ENCODE measurements at regions not wholly inside any gene's neighbourhood (a gene's known extent, or its start where the extent isn't known, plus 50 kb on each side); places are given as distances from the start of the nearest gene placed in this dataset.

GRCh38 chr22:47283616-47284270 is 521.3 kb downstream of the TBC1D22A start:
- peaks cover 2% of the 10 kb centered on the region for H3K27me3 Mint-ChIP-seq (ENCODE audit: low read depth)
- CTCF ChIA-PET = no interaction called here
- no peaks in the 10 kb centered on the region for H3K4me1 Mint-ChIP-seq (ENCODE audit: low read depth)
- H3K36me3 Mint-ChIP-seq (ENCODE audit: low read depth) = no peaks in the 10 kb centered on the region
- no peak overlapping the region for H3K4me3 Mint-ChIP-seq
- DNase-seq = no peak
- intact Hi-C loops (cut with micrococcal nuclease) = no loop called here
- no peak overlapping the region for H3K27ac Mint-ChIP-seq
- no peaks in the 10 kb centered on the region for H3K9me3 Mint-ChIP-seq

- Mint-ChIP-seq H3K27me3 (ENCODE audit: low read depth) (peaks cover 2% of the 10 kb centered on the region), H3K36me3 (ENCODE audit: low read depth) (no peaks in the 10 kb centered on the region), H3K4me3 (no peak overlapping the region), H3K4me1 (ENCODE audit: low read depth) (no peaks in the 10 kb centered on the region), H3K9me3 (no peaks in the 10 kb centered on the region), H3K27ac (no peak overlapping the region)
- CTCF ChIA-PET = no interaction called here
- DNase-seq = no peak
- intact Hi-C loops (cut with micrococcal nuclease) = no loop called here
Observed at GRCh38 chr22:47282851-47283250, 520.4 kb downstream of the TBC1D22A start.

- no peak for DNase-seq
Observed at GRCh38 chr22:47282366-47282765, 519.9 kb downstream of the TBC1D22A start.

DNA sequence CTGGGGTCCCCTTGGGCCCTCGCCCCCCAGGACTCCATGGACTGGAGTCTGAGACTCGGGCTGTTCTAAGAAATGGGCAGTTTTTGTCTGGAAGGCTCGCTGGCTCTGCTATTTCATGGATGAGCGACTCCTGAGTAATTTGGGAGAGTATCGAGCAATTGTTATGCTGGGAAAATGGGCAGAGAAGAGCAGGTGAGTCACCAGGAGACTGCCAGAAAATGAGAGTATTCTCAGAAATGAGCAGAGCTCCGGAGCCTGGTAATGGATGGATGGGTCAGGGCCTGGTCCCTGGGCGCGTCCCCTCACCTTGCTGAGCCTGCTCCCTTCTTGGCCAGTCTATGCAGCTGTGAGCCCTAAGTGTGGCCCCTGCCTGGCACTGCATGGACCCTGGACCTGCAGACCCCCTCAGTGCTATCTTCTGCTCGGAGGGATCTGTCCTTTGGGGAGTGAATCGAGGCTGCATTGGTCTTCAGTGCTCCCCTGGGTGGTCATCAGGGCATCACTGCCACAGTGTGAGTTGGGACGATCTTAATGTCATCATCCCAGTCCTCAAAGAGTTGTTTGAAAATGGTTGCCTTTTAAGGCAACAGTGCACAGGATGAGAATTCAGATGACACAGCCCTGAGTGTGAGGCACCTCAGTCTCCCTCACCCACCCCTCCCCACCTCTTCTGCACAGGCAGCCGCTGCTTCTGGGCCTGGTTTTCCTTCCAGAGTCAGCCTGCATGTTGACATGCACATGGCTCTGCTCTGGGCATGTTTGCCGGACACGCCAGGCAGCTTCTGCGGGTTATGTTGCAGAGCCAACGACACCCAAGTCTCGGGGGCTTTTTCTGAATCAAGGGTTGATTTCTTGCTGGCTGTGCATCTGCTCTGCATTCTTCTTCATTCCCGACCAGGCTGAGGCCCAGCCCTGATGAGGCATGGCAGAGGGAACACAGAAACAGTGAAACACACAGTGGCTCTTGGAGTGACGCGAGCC is 519.0 kb downstream of the TBC1D22A start:
- H3K27me3 Mint-ChIP-seq (ENCODE audit: low read depth) = peaks cover 2% of the 10 kb centered on the region
- no peaks in the 10 kb centered on the region for H3K36me3 Mint-ChIP-seq (ENCODE audit: low read depth)
- H3K4me3 Mint-ChIP-seq = no peak overlapping the region
- H3K27ac Mint-ChIP-seq = no peak overlapping the region
- intact Hi-C loops (cut with micrococcal nuclease) = no loop called here
- CTCF ChIA-PET = no interaction called here
- H3K9me3 Mint-ChIP-seq = no peaks in the 10 kb centered on the region
- H3K4me1 Mint-ChIP-seq (ENCODE audit: low read depth) = no peaks in the 10 kb centered on the region
- no peak for DNase-seq

More at GRCh38 chr22:47282366-47282765, 519.9 kb downstream of the TBC1D22A start:
- intact Hi-C loops (cut with micrococcal nuclease) = no loop called here
- Mint-ChIP-seq H3K9me3 (no peaks in the 10 kb centered on the region), H3K4me1 (ENCODE audit: low read depth) (no peaks in the 10 kb centered on the region), H3K4me3 (no peak overlapping the region), H3K27me3 (ENCODE audit: low read depth) (peaks cover 2% of the 10 kb centered on the region), H3K36me3 (ENCODE audit: low read depth) (no peaks in the 10 kb centered on the region), H3K27ac (no peak overlapping the region)
- CTCF ChIA-PET = no interaction called here

DNA sequence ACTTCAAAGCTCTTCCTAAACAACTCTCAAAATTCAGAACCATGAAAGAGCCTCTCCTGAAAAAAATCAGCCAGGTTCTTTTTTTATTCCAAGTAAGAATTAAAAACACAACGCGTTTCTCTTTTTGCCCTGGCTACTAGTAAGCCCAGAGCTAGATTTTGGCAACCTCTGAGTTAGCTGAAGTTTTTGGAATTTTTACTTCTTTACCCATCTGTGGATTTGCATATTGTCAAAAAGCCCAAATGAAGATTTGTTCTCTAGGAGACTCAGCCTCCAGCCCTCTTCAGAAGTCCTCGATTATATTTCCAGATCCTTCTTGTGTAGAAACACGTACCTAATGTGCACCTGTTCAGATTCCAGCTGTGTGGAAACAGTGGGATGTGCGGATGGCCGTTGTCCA is 517.9 kb downstream of the TBC1D22A start:
- H3K27ac Mint-ChIP-seq = no peak overlapping the region
- H3K36me3 Mint-ChIP-seq (ENCODE audit: low read depth) = no peaks in the 10 kb centered on the region
- H3K4me3 Mint-ChIP-seq = no peak overlapping the region
- no peaks in the 10 kb centered on the region for H3K27me3 Mint-ChIP-seq (ENCODE audit: low read depth)
- CTCF ChIA-PET = no interaction called here
- H3K9me3 Mint-ChIP-seq = no peaks in the 10 kb centered on the region
- no peak for DNase-seq
- H3K4me1 Mint-ChIP-seq (ENCODE audit: low read depth) = no peaks in the 10 kb centered on the region
- intact Hi-C loops (cut with micrococcal nuclease) = no loop called here

DNA sequence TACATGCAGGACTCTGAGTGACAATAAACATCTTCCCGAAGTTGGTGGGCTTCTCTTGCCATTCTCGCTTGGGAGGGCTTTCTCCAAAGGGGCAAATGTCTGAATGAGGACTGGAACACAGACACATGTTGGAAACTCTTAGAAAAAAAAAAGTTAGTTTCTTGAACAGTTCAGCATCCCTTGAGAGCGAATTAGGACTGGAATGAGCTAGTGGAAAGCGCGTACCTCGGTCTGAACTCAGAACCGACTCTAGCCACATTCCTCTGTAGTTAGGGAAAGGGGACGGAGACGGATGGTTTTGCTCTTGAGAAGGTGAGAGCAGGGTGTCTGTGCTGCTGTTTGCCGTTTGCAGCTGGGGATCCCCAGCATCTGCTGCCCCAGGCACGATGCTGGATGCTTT is 517.3 kb downstream of the TBC1D22A start:
- intact Hi-C loops (cut with micrococcal nuclease) = no loop called here
- CTCF ChIA-PET = no interaction called here
- H3K4me3 Mint-ChIP-seq = no peak overlapping the region
- H3K9me3 Mint-ChIP-seq = no peaks in the 10 kb centered on the region
- H3K27me3 Mint-ChIP-seq (ENCODE audit: low read depth) = no peaks in the 10 kb centered on the region
- H3K4me1 Mint-ChIP-seq (ENCODE audit: low read depth) = no peaks in the 10 kb centered on the region
- DNase-seq = no peak
- H3K36me3 Mint-ChIP-seq (ENCODE audit: low read depth) = no peaks in the 10 kb centered on the region
- no peak overlapping the region for H3K27ac Mint-ChIP-seq

- intact Hi-C loops (cut with micrococcal nuclease) = no loop called here
- no peaks in the 10 kb centered on the region for H3K9me3 Mint-ChIP-seq
- CTCF ChIA-PET = no interaction called here
- H3K4me1 Mint-ChIP-seq (ENCODE audit: low read depth) = no peaks in the 10 kb centered on the region
- DNase-seq = no peak
- no peaks in the 10 kb centered on the region for H3K36me3 Mint-ChIP-seq (ENCODE audit: low read depth)
- no peak overlapping the region for H3K4me3 Mint-ChIP-seq
- no peak overlapping the region for H3K27ac Mint-ChIP-seq
- H3K27me3 Mint-ChIP-seq (ENCODE audit: low read depth) = no peaks in the 10 kb centered on the region
Observed at GRCh38 chr22:47279337-47279736, 516.9 kb downstream of the TBC1D22A start.

GRCh38 chr22:47278655-47279054 is 516.2 kb downstream of the TBC1D22A start:
- intact Hi-C loops (cut with micrococcal nuclease) = no loop called here
- CTCF ChIA-PET = no interaction called here
- DNase-seq = no peak
- H3K27ac Mint-ChIP-seq = no peak overlapping the region
- no peaks in the 10 kb centered on the region for H3K36me3 Mint-ChIP-seq (ENCODE audit: low read depth)
- H3K4me3 Mint-ChIP-seq = no peak overlapping the region
- H3K27me3 Mint-ChIP-seq (ENCODE audit: low read depth) = no peaks in the 10 kb centered on the region
- no peaks in the 10 kb centered on the region for H3K9me3 Mint-ChIP-seq
- H3K4me1 Mint-ChIP-seq (ENCODE audit: low read depth) = no peaks in the 10 kb centered on the region

- no peak overlapping the region for H3K4me3 Mint-ChIP-seq
Observed at GRCh38 chr22:47277531-47277930, 515.1 kb downstream of the TBC1D22A start.

DNA sequence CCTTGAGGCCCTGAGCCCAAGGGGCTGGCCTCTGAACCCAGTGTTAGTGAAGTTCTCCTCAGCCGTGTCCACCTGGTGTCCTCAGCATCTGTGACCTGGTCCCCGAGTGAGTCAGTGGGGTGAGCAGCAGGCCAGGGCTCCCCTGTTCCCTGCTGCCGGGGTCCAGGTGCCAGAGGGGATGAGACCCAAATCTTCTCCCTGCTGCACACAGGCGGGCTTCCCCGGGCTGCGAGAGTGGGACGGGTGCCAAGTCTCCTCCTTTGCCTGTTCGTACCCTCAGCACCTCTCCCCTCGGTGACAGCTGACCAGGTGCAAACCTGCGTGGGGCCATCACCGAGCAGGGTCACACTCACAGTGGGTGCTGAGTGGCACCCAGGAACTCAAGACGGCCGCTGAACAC is 514.5 kb downstream of the TBC1D22A start:
- CTCF ChIA-PET = no interaction called here
- Mint-ChIP-seq H3K27me3 (ENCODE audit: low read depth) (no peaks in the 10 kb centered on the region), H3K9me3 (no peaks in the 10 kb centered on the region), H3K36me3 (ENCODE audit: low read depth) (no peaks in the 10 kb centered on the region), H3K4me1 (ENCODE audit: low read depth) (no peaks in the 10 kb centered on the region), H3K4me3 (no peak overlapping the region), H3K27ac (no peak overlapping the region)
- intact Hi-C loops (cut with micrococcal nuclease) = no loop called here
- no peak for DNase-seq

More at GRCh38 chr22:47277531-47277930, 515.1 kb downstream of the TBC1D22A start:
- H3K36me3 Mint-ChIP-seq (ENCODE audit: low read depth) = no peaks in the 10 kb centered on the region
- H3K27me3 Mint-ChIP-seq (ENCODE audit: low read depth) = no peaks in the 10 kb centered on the region
- CTCF ChIA-PET = interaction anchor here (0.6 kb wide), 1 partner anchor 452 kb away, joined by 3 read pairs; no protein-coding TSS in a partner anchor
- H3K4me1 Mint-ChIP-seq (ENCODE audit: low read depth) = no peaks in the 10 kb centered on the region
- no peak for DNase-seq
- H3K27ac Mint-ChIP-seq = no peak overlapping the region
- intact Hi-C loops (cut with micrococcal nuclease) = no loop called here
- H3K9me3 Mint-ChIP-seq = no peaks in the 10 kb centered on the region

GRCh38 chr22:47276450-47276820 is 514.0 kb downstream of the TBC1D22A start:
- CTCF ChIA-PET = no interaction called here
- H3K27ac Mint-ChIP-seq = no peak overlapping the region
- H3K4me1 Mint-ChIP-seq (ENCODE audit: low read depth) = no peaks in the 10 kb centered on the region
- no peak overlapping the region for H3K4me3 Mint-ChIP-seq
- H3K9me3 Mint-ChIP-seq = no peaks in the 10 kb centered on the region
- intact Hi-C loops (cut with micrococcal nuclease) = no loop called here
- H3K36me3 Mint-ChIP-seq (ENCODE audit: low read depth) = no peaks in the 10 kb centered on the region
- H3K27me3 Mint-ChIP-seq (ENCODE audit: low read depth) = no peaks in the 10 kb centered on the region
- DNase-seq = no peak

DNA sequence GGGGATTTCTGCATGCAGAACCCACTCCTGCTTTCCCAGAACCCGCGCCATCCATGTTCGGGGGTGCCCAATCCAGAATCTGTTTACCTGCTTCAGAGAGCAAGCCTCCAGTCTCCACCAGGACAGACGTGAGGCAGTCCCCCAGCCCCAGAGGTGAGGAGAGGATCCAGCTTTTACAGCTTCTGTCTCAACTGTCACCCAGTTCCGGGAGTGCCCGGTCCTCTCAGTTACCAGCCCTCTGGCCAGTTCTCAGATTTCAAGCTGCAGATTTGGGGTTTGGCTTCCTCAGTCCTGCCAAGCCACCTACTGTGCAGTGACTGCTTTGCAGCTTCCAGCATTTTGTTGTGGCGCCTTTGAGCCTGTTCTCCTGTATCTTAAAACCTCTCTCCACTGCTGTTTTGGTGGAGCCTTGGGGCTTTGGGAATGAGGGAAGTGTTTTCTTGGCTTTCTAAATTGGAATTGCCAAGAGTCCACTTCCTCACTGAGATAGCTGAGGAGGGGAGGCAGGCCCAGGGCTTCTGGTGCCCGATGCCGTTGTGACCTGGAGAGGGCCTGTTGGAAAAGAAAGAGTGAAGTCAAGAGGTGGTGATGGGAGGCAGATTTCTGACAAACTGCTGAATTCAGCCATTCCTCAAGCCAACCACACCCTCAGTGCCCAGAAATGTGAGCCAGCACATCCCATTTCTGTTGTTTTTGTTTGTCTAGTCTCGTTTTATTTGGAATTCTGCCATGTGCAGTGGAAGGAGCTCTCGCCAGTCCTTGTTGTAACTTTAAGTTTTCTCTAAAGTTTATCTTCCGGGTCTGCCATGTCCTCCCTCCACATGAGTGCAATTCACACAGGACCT is 513.4 kb downstream of the TBC1D22A start:
- Mint-ChIP-seq H3K4me3 (no peak overlapping the region), H3K27me3 (ENCODE audit: low read depth) (no peaks in the 10 kb centered on the region), H3K27ac (no peak overlapping the region), H3K36me3 (ENCODE audit: low read depth) (no peaks in the 10 kb centered on the region), H3K4me1 (ENCODE audit: low read depth) (no peaks in the 10 kb centered on the region), H3K9me3 (no peaks in the 10 kb centered on the region)
- intact Hi-C loops (cut with micrococcal nuclease) = no loop called here
- CTCF ChIA-PET = no interaction called here
- no peak for DNase-seq

Data from activated naive CD4-positive, alpha-beta T cell treated with anti-CD3 and anti-CD28 coated beads for 36 hours (primary cell).